Testis (tissue), 2 donors: ENCODE measurements at regions not wholly inside any gene's neighbourhood (a gene's known extent, or its start where the extent isn't known, plus 50 kb on each side); places are given as distances from the start of the nearest gene placed in this dataset.

Source experiments
- DNase-seq: peaks from one replicate; pipeline ENCODE4 v3.0.0-alpha.2; 2019
- H3K27ac ChIP-seq, 2 donors: fragments of 200-600 bp; sonication (generic); one replicate each; pipeline ENCODE4 v1.5.1; 2019
- H3K27me3 ChIP-seq: fragments of 200-600 bp; sonication (generic); one replicate; pipeline ENCODE4 v1.5.1; 2019
- H3K36me3 ChIP-seq: fragments of 200-600 bp; sonication (generic); one replicate; pipeline ENCODE4 v1.5.1; 2017; ENCODE audit warnings: low read depth; ENCODE audit errors: missing control alignments
- H3K4me1 ChIP-seq: fragments of 200-600 bp; sonication (generic); one replicate; pipeline ENCODE4 v1.5.1; 2019
- H3K4me3 ChIP-seq, 2 donors: fragments of 200-600 bp; sonication (generic); one replicate each; pipeline ENCODE4 v1.5.1; 2017 to 2019
- H3K9me3 ChIP-seq: fragments of 200-600 bp; sonication (generic); one replicate; pipeline ENCODE4 v1.5.1; 2017
- POLR2A ChIP-seq: fragments of 450-650 bp; IDR thresholded peaks from one replicate; pipeline ENCODE4 v1.6.1; 2017; ENCODE audit warnings: antibody characterized with exemption, mild to moderate bottlenecking, moderate library complexity
- WGBS, 2 donors: methylation state at CpG; one replicate each; pipeline ENCODE4 v1.1.5; 2018; 5-methylcytosine and 5-hydroxymethylcytosine counted together
- intact Hi-C: fragments of 100-400 bp; cut with DNase I; formaldehyde crosslinking; loops from one replicate; pipeline ENCODE4 v1.15.1; 2023; ENCODE audit warnings: low total_unique reads
- TF ChIP-seq, protein P1 (sequence below), 3 experiments: fragments of 450-650 bp in 2 of 3; fragments of 200-600 bp in 1 of 3; sonication (generic) in 1 of 3; IDR thresholded peaks; one replicate each; pipeline ENCODE4 v1.5.1; 2016 to 2019; ENCODE audit warnings: antibody characterized with exemption in 3 of 3, mild to moderate bottlenecking in 2 of 3, moderate library complexity in 1 of 3

DNA sequence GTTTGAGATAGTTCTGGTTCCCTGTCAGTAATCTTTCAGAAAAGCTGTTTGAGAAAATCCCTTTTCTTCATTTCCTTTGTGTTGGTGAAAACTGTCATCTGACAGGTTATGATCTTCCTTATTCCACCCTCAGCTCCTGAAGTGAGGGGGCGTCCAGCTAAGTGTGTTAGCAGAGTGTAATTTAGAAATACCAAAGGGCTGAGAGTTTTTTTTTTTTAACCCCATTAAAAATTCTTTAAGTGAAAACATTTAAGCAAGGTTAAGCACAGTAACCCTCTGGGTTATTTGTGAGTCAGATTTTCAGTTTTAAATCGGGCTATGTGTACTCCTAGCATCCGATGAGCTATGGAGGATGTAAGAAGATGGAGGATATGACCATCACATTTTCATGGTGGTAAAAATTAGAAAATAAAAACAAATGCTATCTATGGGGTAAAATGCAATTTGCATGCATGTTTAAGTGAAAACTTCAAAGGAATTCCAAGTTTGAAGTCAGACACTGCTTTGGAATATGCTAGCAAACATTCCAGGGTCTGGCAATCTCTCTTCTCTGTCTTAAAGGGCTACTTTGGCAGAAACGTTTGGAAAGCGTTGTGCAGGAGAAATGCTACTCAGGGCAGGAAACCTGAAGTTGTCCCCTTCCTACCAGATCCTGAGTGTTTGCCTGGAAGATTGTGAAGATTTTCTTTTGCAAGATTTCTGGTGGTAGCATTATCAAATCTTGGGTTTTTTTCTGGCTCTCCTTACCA is 197.0 kb upstream of the PRICKLE1 start:
- 68 to 72% methylated on average over 5 of the region's 5 CpGs for WGBS, 2 donors
- Histone ChIP-seq H3K9me3 (no peaks in the 10 kb centered on the region), H3K27me3 (no peaks in the 10 kb centered on the region), H3K36me3 (no peaks in the 10 kb centered on the region), H3K4me3 (no peak overlapping the region), H3K4me1 (no peaks in the 10 kb centered on the region), H3K27ac (no peak overlapping the region)
- intact Hi-C loops: no loop called here
- DNase-seq: no peak
- TF ChIP-seq, protein P1, sequence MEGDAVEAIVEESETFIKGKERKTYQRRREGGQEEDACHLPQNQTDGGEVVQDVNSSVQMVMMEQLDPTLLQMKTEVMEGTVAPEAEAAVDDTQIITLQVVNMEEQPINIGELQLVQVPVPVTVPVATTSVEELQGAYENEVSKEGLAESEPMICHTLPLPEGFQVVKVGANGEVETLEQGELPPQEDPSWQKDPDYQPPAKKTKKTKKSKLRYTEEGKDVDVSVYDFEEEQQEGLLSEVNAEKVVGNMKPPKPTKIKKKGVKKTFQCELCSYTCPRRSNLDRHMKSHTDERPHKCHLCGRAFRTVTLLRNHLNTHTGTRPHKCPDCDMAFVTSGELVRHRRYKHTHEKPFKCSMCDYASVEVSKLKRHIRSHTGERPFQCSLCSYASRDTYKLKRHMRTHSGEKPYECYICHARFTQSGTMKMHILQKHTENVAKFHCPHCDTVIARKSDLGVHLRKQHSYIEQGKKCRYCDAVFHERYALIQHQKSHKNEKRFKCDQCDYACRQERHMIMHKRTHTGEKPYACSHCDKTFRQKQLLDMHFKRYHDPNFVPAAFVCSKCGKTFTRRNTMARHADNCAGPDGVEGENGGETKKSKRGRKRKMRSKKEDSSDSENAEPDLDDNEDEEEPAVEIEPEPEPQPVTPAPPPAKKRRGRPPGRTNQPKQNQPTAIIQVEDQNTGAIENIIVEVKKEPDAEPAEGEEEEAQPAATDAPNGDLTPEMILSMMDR (IDR thresholded peaks at IDR 0.05): no peak
- no peak for TF ChIP-seq POLR2A

DNA sequence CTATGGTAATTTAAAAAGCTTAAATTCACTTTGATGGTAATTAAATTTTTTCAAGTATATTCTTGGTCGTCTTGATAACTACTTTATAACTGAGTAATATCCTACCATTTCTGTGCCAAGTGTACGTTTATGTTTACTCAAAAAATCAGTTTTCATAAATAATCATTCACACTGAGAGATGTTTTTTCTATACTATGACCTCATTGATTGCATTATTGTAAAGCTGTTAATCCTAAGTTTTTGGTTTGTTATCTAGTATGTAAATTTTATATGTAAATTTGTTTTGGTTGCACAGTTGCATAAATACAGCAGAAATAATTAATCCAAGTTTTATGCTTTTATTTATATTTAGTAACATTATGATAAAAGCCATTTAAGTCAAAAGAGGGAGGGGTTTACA is 196.4 kb upstream of the PRICKLE1 start:
- no peak for DNase-seq
- Histone ChIP-seq H3K27ac (no peak overlapping the region), H3K9me3 (no peaks in the 10 kb centered on the region), H3K27me3 (no peaks in the 10 kb centered on the region), H3K36me3 (no peaks in the 10 kb centered on the region), H3K4me3 (no peak overlapping the region), H3K4me1 (no peaks in the 10 kb centered on the region)
- intact Hi-C loops: no loop called here
- TF ChIP-seq, protein P1 (IDR thresholded peaks at IDR 0.05): no peak
- 83 to 87% methylated on average over 2 of the region's 2 CpGs for WGBS, 2 donors

DNA sequence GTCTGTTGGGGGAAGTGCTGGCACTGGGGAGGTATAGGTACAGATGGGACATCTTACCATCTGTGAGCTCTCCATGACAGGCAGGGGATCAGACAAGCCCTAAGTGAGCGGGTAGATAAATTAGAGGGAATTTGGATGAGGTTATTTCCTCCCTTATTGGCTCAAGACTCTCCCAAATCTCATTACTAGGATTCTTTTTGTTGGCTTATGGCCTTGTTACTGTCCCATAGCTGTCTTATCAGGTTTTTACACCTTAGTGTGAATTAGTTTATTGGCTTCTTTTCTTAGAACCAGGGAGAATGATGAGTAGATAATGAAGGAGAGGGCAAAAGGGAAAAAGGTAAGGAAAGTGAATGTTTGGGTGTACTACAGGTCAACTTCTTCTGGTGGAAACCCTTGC is 191.1 kb upstream of the PRICKLE1 start:
- no peak for DNase-seq
- Histone ChIP-seq H3K4me3 (no peak overlapping the region), H3K27me3 (no peaks in the 10 kb centered on the region), H3K9me3 (no peaks in the 10 kb centered on the region), H3K27ac (no peak overlapping the region), H3K4me1 (no peaks in the 10 kb centered on the region), H3K36me3 (no peaks in the 10 kb centered on the region)
- 58 to 79% methylated on average over 1 of the region's 1 CpG for WGBS, 2 donors
- no peak for TF ChIP-seq POLR2A
- TF ChIP-seq, protein P1 (IDR thresholded peaks at IDR 0.05): no peak
- intact Hi-C loops: no loop called here

DNA sequence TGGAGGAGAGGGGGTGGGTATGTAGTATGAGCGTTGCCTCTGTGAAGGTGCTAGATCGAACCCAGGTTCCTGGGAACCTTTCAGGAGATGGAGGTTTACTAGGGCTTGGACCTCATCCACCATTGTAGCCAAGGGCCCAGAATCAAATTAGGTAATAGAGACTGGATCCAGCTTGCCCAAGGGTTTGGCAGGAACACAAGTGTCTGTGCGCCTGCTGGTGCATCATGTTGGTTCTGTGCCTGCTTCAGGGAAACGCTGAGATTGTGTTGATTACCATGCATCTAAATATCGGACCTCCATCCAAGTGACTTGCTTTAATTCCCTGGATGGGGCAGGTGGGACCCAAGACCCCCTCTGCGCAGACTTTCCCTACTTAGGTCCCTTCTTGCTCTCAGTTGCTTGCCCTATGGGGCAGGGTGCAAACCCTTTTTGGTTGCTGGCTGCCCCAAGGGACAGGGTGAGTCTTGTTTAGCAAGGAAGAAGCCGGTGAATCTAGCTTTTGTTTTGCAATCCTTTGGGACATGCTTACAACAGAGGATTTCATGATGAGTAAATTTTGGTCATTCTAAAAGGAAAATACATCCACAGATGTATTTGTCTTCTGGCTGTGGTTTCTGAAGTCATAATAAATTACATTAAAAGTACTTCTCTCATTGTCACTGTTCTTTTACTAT is 189.8 kb upstream of the PRICKLE1 start:
- H3K36me3 ChIP-seq: no peaks in the 10 kb centered on the region
- H3K27ac ChIP-seq: no peak overlapping the region
- no peaks in the 10 kb centered on the region for H3K27me3 ChIP-seq
- 90 to 91% methylated on average over 7 of the region's 7 CpGs for WGBS, 2 donors
- H3K4me1 ChIP-seq: no peaks in the 10 kb centered on the region
- no peak for DNase-seq
- H3K9me3 ChIP-seq: no peaks in the 10 kb centered on the region
- intact Hi-C loops: no loop called here
- TF ChIP-seq, protein P1 (IDR thresholded peaks at IDR 0.05): no peak
- no peak for TF ChIP-seq POLR2A
- H3K4me3 ChIP-seq: no peak overlapping the region

DNA sequence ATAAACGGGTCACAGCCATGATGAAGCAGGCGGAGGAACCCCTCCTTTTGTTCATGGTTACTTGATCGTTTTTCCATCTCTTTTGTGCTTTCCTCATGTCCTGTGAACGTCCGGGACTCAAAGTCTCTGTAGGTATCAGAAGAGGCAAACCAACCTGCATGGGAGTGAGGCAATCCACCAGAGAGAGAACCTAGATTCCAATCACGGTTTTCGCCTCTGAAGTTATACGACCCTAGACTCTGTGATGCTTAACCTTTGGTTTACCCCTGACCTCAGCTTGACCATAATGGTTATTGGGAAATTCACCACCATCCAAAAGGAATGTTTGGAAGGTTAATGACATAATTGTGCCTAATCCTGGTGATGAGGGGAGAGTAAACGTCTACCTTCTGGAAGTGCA is 186.8 kb upstream of the PRICKLE1 start:
- H3K27ac ChIP-seq: no peak overlapping the region
- intact Hi-C loops: no loop called here
- DNase-seq: no peak
- no peaks in the 10 kb centered on the region for H3K27me3 ChIP-seq
- 83% methylated on average over 9 of the region's 9 CpGs for WGBS, 2 donors
- H3K4me1 ChIP-seq: no peaks in the 10 kb centered on the region
- TF ChIP-seq, protein P1 (IDR thresholded peaks at IDR 0.05): no peak
- TF ChIP-seq POLR2A: no peak
- H3K4me3 ChIP-seq: no peak overlapping the region
- no peaks in the 10 kb centered on the region for H3K9me3 ChIP-seq
- no peaks in the 10 kb centered on the region for H3K36me3 ChIP-seq
